ENCODE measurements at regions not wholly inside any gene's neighbourhood (a gene's known extent, or its start where the extent isn't known, plus 50 kb on each side); places are given as distances from the start of the nearest gene placed in this dataset.
A peak's percentile ranks its signal among the peaks of the same experiment; 100 is the strongest.

DNA sequence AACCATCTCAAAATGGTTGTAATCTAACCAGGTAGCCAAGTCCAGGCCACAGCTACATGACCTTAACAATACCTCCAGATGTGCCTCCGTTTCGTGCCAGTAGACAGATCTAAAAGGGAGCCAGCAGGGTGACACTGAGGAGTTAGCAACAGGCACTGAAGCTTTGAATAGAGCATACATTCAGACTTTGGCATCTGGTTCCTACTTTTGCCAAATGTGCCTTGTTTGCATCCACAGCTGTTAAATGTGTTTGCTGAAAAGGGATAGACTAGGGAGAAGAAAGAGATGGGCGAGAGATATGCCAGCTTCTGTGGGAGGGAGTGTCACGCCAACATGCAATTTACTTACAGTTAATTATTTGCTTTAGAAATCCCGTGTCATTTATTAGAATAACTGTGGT is 1433.9 kb upstream of the CADM2 start:
- Histone ChIP-seq H3K9ac (ENCODE audit: low read length) (no peak overlapping the region), H2AFZ (ENCODE audit: low read length) (peak overlapping the region; percentile 69), H3K27me3 (ENCODE audit: insufficient read depth, low read length) (no peaks in the 10 kb centered on the region), H3F3A (ENCODE audit: insufficient read depth, low read length) (no peaks in the 10 kb centered on the region), H3K4me3 (ENCODE audit: low read depth, low read length, poor library complexity, severe bottlenecking) (no peak overlapping the region), H3K27ac (ENCODE audit: low read depth, low read length, poor library complexity, severe bottlenecking) (peak overlapping the region; percentile 59), H4K20me1 (ENCODE audit: insufficient read depth, low read length) (no peaks in the 10 kb centered on the region), H3K4me1 (ENCODE audit: insufficient read depth, low read length, severe bottlenecking) (peaks cover 29% of the 10 kb centered on the region), H3K79me2 (ENCODE audit: insufficient read depth, low read length) (no peaks in the 10 kb centered on the region), H3K9me2 (ENCODE audit: low read depth, low read length) (no peaks in the 10 kb centered on the region), H3K9me3 (ENCODE audit: low read length) (no peaks in the 10 kb centered on the region), H3K4me2 (ENCODE audit: low read length) (peak overlapping the region; percentile 13; the same call in 1 of the 2 replicates), H3K36me3 (ENCODE audit: insufficient read depth, low read length) (no peaks in the 10 kb centered on the region)
- TF ChIP-seq, protein P1, sequence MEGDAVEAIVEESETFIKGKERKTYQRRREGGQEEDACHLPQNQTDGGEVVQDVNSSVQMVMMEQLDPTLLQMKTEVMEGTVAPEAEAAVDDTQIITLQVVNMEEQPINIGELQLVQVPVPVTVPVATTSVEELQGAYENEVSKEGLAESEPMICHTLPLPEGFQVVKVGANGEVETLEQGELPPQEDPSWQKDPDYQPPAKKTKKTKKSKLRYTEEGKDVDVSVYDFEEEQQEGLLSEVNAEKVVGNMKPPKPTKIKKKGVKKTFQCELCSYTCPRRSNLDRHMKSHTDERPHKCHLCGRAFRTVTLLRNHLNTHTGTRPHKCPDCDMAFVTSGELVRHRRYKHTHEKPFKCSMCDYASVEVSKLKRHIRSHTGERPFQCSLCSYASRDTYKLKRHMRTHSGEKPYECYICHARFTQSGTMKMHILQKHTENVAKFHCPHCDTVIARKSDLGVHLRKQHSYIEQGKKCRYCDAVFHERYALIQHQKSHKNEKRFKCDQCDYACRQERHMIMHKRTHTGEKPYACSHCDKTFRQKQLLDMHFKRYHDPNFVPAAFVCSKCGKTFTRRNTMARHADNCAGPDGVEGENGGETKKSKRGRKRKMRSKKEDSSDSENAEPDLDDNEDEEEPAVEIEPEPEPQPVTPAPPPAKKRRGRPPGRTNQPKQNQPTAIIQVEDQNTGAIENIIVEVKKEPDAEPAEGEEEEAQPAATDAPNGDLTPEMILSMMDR (IDR thresholded peaks at IDR 0.05; ENCODE audit: low read length): no peak
- no peak for TF ChIP-seq EZH2 (IDR thresholded peaks at IDR 0.05; ENCODE audit: borderline replicate concordance, low read length)

DNA sequence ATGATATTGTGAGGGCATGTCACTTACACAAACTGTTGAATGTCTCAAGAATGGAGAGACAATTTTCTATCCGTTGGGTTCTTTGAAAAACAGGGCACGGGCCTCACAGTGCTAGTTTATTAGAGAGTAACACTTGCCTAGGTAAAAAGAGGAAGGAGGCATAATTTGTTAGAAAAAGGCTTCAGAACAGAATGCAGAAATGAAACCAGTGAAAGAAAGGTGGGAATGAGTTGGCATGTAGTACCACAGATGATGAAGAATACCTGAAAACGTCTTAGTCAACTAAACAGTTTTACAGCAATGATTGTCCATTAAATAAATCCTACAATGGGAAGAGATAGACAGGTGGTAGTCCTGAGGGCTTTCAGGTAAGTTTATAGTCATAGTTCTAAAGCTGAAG is 1399.7 kb upstream of the CADM2 start:
- Histone ChIP-seq H3K4me1 (ENCODE audit: insufficient read depth, low read length, severe bottlenecking) (no peaks in the 10 kb centered on the region), H3F3A (ENCODE audit: insufficient read depth, low read length) (no peaks in the 10 kb centered on the region), H3K9ac (ENCODE audit: low read length) (no peak overlapping the region), H3K9me2 (ENCODE audit: low read depth, low read length) (no peaks in the 10 kb centered on the region), H4K20me1 (ENCODE audit: insufficient read depth, low read length) (no peaks in the 10 kb centered on the region), H3K4me2 (ENCODE audit: low read length) (no peak overlapping the region), H3K27me3 (ENCODE audit: insufficient read depth, low read length) (no peaks in the 10 kb centered on the region), H3K36me3 (ENCODE audit: insufficient read depth, low read length) (no peaks in the 10 kb centered on the region), H3K9me3 (ENCODE audit: low read length) (no peaks in the 10 kb centered on the region), H2AFZ (ENCODE audit: low read length) (no peak overlapping the region), H3K4me3 (ENCODE audit: low read depth, low read length, poor library complexity, severe bottlenecking) (no peak overlapping the region), H3K79me2 (ENCODE audit: insufficient read depth, low read length) (no peaks in the 10 kb centered on the region), H3K27ac (ENCODE audit: low read depth, low read length, poor library complexity, severe bottlenecking) (no peak overlapping the region)
- TF ChIP-seq, protein P1 (IDR thresholded peaks at IDR 0.05; ENCODE audit: low read length): no peak
- no peak for TF ChIP-seq EZH2 (IDR thresholded peaks at IDR 0.05; ENCODE audit: borderline replicate concordance, low read length)

DNA sequence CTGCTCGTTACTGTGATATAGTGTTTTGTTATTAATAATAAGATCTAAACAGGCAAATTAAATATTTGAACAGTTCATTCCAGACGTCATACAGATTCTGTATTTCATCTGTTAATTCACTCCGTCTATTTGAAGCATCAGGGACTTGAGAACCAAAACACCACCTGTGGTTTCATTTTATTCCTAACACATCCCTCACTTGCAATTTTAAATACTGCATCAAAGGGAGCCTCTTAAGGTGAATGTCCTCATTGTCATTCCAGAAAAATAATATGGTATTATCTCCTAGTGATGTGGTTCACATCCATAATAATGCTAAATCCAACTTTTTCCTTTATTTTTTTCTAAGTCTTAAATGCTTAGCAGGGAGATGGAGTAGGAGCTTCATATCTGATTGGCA is 1390.9 kb upstream of the CADM2 start:
- H3K4me1 ChIP-seq (ENCODE audit: insufficient read depth, low read length, severe bottlenecking): no peaks in the 10 kb centered on the region
- H3K4me2 ChIP-seq (ENCODE audit: low read length): no peak overlapping the region
- H3K36me3 ChIP-seq (ENCODE audit: insufficient read depth, low read length): no peaks in the 10 kb centered on the region
- H3K4me3 ChIP-seq (ENCODE audit: low read depth, low read length, poor library complexity, severe bottlenecking): no peak overlapping the region
- H3K79me2 ChIP-seq (ENCODE audit: insufficient read depth, low read length): no peaks in the 10 kb centered on the region
- TF ChIP-seq EZH2 (IDR thresholded peaks at IDR 0.05; ENCODE audit: borderline replicate concordance, low read length): no peak
- TF ChIP-seq, protein P1 (IDR thresholded peaks at IDR 0.05; ENCODE audit: low read length): no peak
- H3K27me3 ChIP-seq (ENCODE audit: insufficient read depth, low read length): no peaks in the 10 kb centered on the region
- no peaks in the 10 kb centered on the region for H4K20me1 ChIP-seq (ENCODE audit: insufficient read depth, low read length)
- no peaks in the 10 kb centered on the region for H3K9me3 ChIP-seq (ENCODE audit: low read length)
- no peak overlapping the region for H3K9ac ChIP-seq (ENCODE audit: low read length)
- H3F3A ChIP-seq (ENCODE audit: insufficient read depth, low read length): no peaks in the 10 kb centered on the region
- H3K27ac ChIP-seq (ENCODE audit: low read depth, low read length, poor library complexity, severe bottlenecking): no peak overlapping the region
- no peak overlapping the region for H2AFZ ChIP-seq (ENCODE audit: low read length)
- no peaks in the 10 kb centered on the region for H3K9me2 ChIP-seq (ENCODE audit: low read depth, low read length)

Data from OCI-LY1 (cell line).